ENCODE measurements at regions not wholly inside any gene's neighbourhood (a gene's known extent, or its start where the extent isn't known, plus 50 kb on each side); places are given as distances from the start of the nearest gene placed in this dataset.

GRCh38 chr11:109612496-109612895 lies 190.5 kb downstream of the C11orf87 start:
- no peaks in the 10 kb centered on the region for H3K9me3 ChIP-seq (ENCODE audit: control insufficient read depth, low read length)
- no peaks in the 10 kb centered on the region for H3K4me1 ChIP-seq (ENCODE audit: control insufficient read depth, insufficient read depth, low read length)
- DNase-seq, result no peak
- H3K4me3 ChIP-seq (ENCODE audit: low read length), result no peak overlapping the region
- no peaks in the 10 kb centered on the region for H3K27me3 ChIP-seq (ENCODE audit: control insufficient read depth, insufficient read depth)
- 68% methylated on average over 3 of the region's 3 CpGs for WGBS
- intact Hi-C loops (cut with DNase I), result no loop called here
- no peak overlapping the region for H3K27ac ChIP-seq (ENCODE audit: low read length)
- no peak for ATAC-seq

GRCh38 chr11:109619498-109619897 lies 197.5 kb downstream of the C11orf87 start:
- no peaks in the 10 kb centered on the region for H3K4me1 ChIP-seq (ENCODE audit: control insufficient read depth, insufficient read depth, low read length)
- intact Hi-C loops (cut with DNase I), result no loop called here
- H3K9me3 ChIP-seq (ENCODE audit: control insufficient read depth, low read length), result no peaks in the 10 kb centered on the region
- H3K27me3 ChIP-seq (ENCODE audit: control insufficient read depth, insufficient read depth), result no peaks in the 10 kb centered on the region
- ATAC-seq, result no peak
- no peak overlapping the region for H3K4me3 ChIP-seq (ENCODE audit: low read length)
- 79% methylated on average over 4 of the region's 4 CpGs for WGBS
- no peak overlapping the region for H3K27ac ChIP-seq (ENCODE audit: low read length)
- no peak for DNase-seq

- Histone ChIP-seq H3K9me3 (ENCODE audit: control insufficient read depth, low read length) (no peaks in the 10 kb centered on the region), H3K4me1 (ENCODE audit: control insufficient read depth, insufficient read depth, low read length) (no peaks in the 10 kb centered on the region), H3K27me3 (ENCODE audit: control insufficient read depth, insufficient read depth) (no peaks in the 10 kb centered on the region), H3K4me3 (ENCODE audit: low read length) (no peak overlapping the region), H3K27ac (ENCODE audit: low read length) (no peak overlapping the region)
- intact Hi-C loops (cut with DNase I), result no loop called here
- ATAC-seq (no peak), DNase-seq (no peak)
- WGBS, result 73% methylated on average over 1 of the region's 1 CpG
Observed at GRCh38 chr11:109629734-109630133, 207.7 kb downstream of the C11orf87 start.

- intact Hi-C loops (cut with DNase I), result no loop called here
- whole genome bisulfite sequencing, result 19% methylated on average over 9 of the region's 9 CpGs
Observed at GRCh38 chr11:109641549-109641948, 219.6 kb downstream of the C11orf87 start.

GRCh38 chr11:109644152-109644551 lies 222.2 kb downstream of the C11orf87 start:
- Histone ChIP-seq H3K9me3 (ENCODE audit: control insufficient read depth, low read length) (no peaks in the 10 kb centered on the region), H3K4me1 (ENCODE audit: control insufficient read depth, insufficient read depth, low read length) (peaks cover 1% of the 10 kb centered on the region), H3K27me3 (ENCODE audit: control insufficient read depth, insufficient read depth) (no peaks in the 10 kb centered on the region), H3K4me3 (ENCODE audit: low read length) (no peak overlapping the region), H3K27ac (ENCODE audit: low read length) (no peak overlapping the region)
- ATAC-seq (peak; percentile 25 to 74), DNase-seq (peak; percentile 41 to 53 (median 43))
- intact Hi-C loops (cut with DNase I), result no loop called here
- 7% methylated on average over 2 of the region's 2 CpGs for WGBS

More at GRCh38 chr11:109641549-109641948, 219.6 kb downstream of the C11orf87 start:
- no peaks in the 10 kb centered on the region for H3K9me3 ChIP-seq (ENCODE audit: control insufficient read depth, low read length)
- no peak for ATAC-seq
- H3K27me3 ChIP-seq (ENCODE audit: control insufficient read depth, insufficient read depth), result no peaks in the 10 kb centered on the region
- no peak overlapping the region for H3K27ac ChIP-seq (ENCODE audit: low read length)
- H3K4me1 ChIP-seq (ENCODE audit: control insufficient read depth, insufficient read depth, low read length), result peaks cover 1% of the 10 kb centered on the region
- H3K4me3 ChIP-seq (ENCODE audit: low read length), result no peak overlapping the region
- no peak for DNase-seq

- Histone ChIP-seq H3K4me3 (ENCODE audit: low read length) (no peak overlapping the region), H3K27me3 (ENCODE audit: control insufficient read depth, insufficient read depth) (no peaks in the 10 kb centered on the region)
- DNase-seq, result no peak
Observed at GRCh38 chr11:109648804-109649203, 226.8 kb downstream of the C11orf87 start.

GRCh38 chr11:109654091-109654490 lies 232.1 kb downstream of the C11orf87 start:
- intact Hi-C loops (cut with DNase I), result no loop called here
- H3K27ac ChIP-seq (ENCODE audit: low read length), result no peak overlapping the region
- ATAC-seq, result no peak
- no peaks in the 10 kb centered on the region for H3K27me3 ChIP-seq (ENCODE audit: control insufficient read depth, insufficient read depth)
- H3K4me3 ChIP-seq (ENCODE audit: low read length), result no peak overlapping the region
- H3K4me1 ChIP-seq (ENCODE audit: control insufficient read depth, insufficient read depth, low read length), result no peaks in the 10 kb centered on the region
- DNase-seq, result no peak
- H3K9me3 ChIP-seq (ENCODE audit: control insufficient read depth, low read length), result no peaks in the 10 kb centered on the region
- WGBS, result 72% methylated on average over 2 of the region's 2 CpGs

More at GRCh38 chr11:109648804-109649203, 226.8 kb downstream of the C11orf87 start:
- H3K27ac ChIP-seq (ENCODE audit: low read length), result no peak overlapping the region
- no peak for ATAC-seq
- intact Hi-C loops (cut with DNase I), result no loop called here
- H3K4me1 ChIP-seq (ENCODE audit: control insufficient read depth, insufficient read depth, low read length), result peaks cover 1% of the 10 kb centered on the region
- H3K9me3 ChIP-seq (ENCODE audit: control insufficient read depth, low read length), result no peaks in the 10 kb centered on the region

GRCh38 chr11:109658190-109658589 lies 236.2 kb downstream of the C11orf87 start:
- no peak overlapping the region for H3K27ac ChIP-seq (ENCODE audit: low read length)
- ATAC-seq, result peak in 1 of 2 donors; percentile 50
- DNase-seq, result no peak
- no peaks in the 10 kb centered on the region for H3K27me3 ChIP-seq (ENCODE audit: control insufficient read depth, insufficient read depth)
- no peaks in the 10 kb centered on the region for H3K9me3 ChIP-seq (ENCODE audit: control insufficient read depth, low read length)
- WGBS, result 57% methylated on average over 4 of the region's 4 CpGs
- H3K4me1 ChIP-seq (ENCODE audit: control insufficient read depth, insufficient read depth, low read length), result no peaks in the 10 kb centered on the region
- intact Hi-C loops (cut with DNase I), result no loop called here
- H3K4me3 ChIP-seq (ENCODE audit: low read length), result no peak overlapping the region

GRCh38 chr11:109667719-109668118 lies 245.7 kb downstream of the C11orf87 start:
- no peak overlapping the region for H3K4me3 ChIP-seq (ENCODE audit: low read length)
- H3K4me1 ChIP-seq (ENCODE audit: control insufficient read depth, insufficient read depth, low read length), result peaks cover 2% of the 10 kb centered on the region
- 98% methylated on average over 2 of the region's 2 CpGs for WGBS
- no peaks in the 10 kb centered on the region for H3K27me3 ChIP-seq (ENCODE audit: control insufficient read depth, insufficient read depth)
- H3K9me3 ChIP-seq (ENCODE audit: control insufficient read depth, low read length), result no peaks in the 10 kb centered on the region
- no peak for DNase-seq
- no peak for ATAC-seq
- H3K27ac ChIP-seq (ENCODE audit: low read length), result no peak overlapping the region
- intact Hi-C loops (cut with DNase I), result no loop called here

- Histone ChIP-seq H3K27me3 (ENCODE audit: control insufficient read depth, insufficient read depth) (no peaks in the 10 kb centered on the region), H3K9me3 (ENCODE audit: control insufficient read depth, low read length) (no peaks in the 10 kb centered on the region), H3K27ac (ENCODE audit: low read length) (no peak overlapping the region), H3K4me1 (ENCODE audit: control insufficient read depth, insufficient read depth, low read length) (peaks cover 2% of the 10 kb centered on the region), H3K4me3 (ENCODE audit: low read length) (no peak overlapping the region)
- 42% methylated on average over 2 of the region's 2 CpGs for WGBS
- DNase-seq, result no peak
- peak; percentile 83 to 91 for ATAC-seq
- intact Hi-C loops (cut with DNase I), result no loop called here
Observed at GRCh38 chr11:109668973-109669634, 247.1 kb downstream of the C11orf87 start.

GRCh38 chr11:109677231-109677630 lies 255.2 kb downstream of the C11orf87 start:
- Histone ChIP-seq H3K4me3 (ENCODE audit: low read length) (no peak overlapping the region), H3K27ac (ENCODE audit: low read length) (no peak overlapping the region), H3K9me3 (ENCODE audit: control insufficient read depth, low read length) (no peaks in the 10 kb centered on the region), H3K27me3 (ENCODE audit: control insufficient read depth, insufficient read depth) (no peaks in the 10 kb centered on the region), H3K4me1 (ENCODE audit: control insufficient read depth, insufficient read depth, low read length) (no peaks in the 10 kb centered on the region)
- ATAC-seq (no peak), DNase-seq (no peak)
- intact Hi-C loops (cut with DNase I), result no loop called here

GRCh38 chr11:109677876-109678275 lies 255.9 kb downstream of the C11orf87 start:
- H3K27me3 ChIP-seq (ENCODE audit: control insufficient read depth, insufficient read depth), result no peaks in the 10 kb centered on the region
- H3K4me3 ChIP-seq (ENCODE audit: low read length), result no peak overlapping the region
- ATAC-seq, result no peak
- intact Hi-C loops (cut with DNase I), result no loop called here
- no peaks in the 10 kb centered on the region for H3K9me3 ChIP-seq (ENCODE audit: control insufficient read depth, low read length)
- no peaks in the 10 kb centered on the region for H3K4me1 ChIP-seq (ENCODE audit: control insufficient read depth, insufficient read depth, low read length)
- DNase-seq, result no peak
- H3K27ac ChIP-seq (ENCODE audit: low read length), result no peak overlapping the region

Data from right cardiac atrium (tissue), 5 donors.